WTC11 (cell line): ENCODE measurements at regions not wholly inside any gene's neighbourhood (a gene's known extent, or its start where the extent isn't known, plus 50 kb on each side); places are given as distances from the start of the nearest gene placed in this dataset.

ENCODE experiments used
- CTCF ChIP-seq: fragments of 200-600 bp; IDR thresholded peaks from 2 replicates; pipeline ENCODE4 v1.8.0; 2022; ENCODE audit warnings: antibody characterized with exemption
- IRF2 ChIP-seq: sonication (generic); formaldehyde crosslinking; IDR thresholded peaks from 2 replicates; pipeline ENCODE4 v1.8.0; 2022; ENCODE audit warnings: low read depth, missing genetic modification reagents, borderline replicate concordance
- MAX ChIP-seq: sonication (generic); formaldehyde crosslinking; IDR thresholded peaks from 2 replicates; pipeline ENCODE4 v1.8.0; 2022; ENCODE audit warnings: mild to moderate bottlenecking, missing genetic modification reagents
- MYBL2 ChIP-seq: sonication (generic); formaldehyde crosslinking; IDR thresholded peaks from 2 replicates; pipeline ENCODE4 v1.8.1; 2023; ENCODE audit warnings: mild to moderate bottlenecking, moderate library complexity, missing genetic modification reagents
- SMAD4 ChIP-seq: sonication (generic); formaldehyde crosslinking; IDR thresholded peaks from 2 replicates; pipeline ENCODE4 v1.8.0; 2022; ENCODE audit warnings: mild to moderate bottlenecking, missing genetic modification reagents
- SP1 ChIP-seq: sonication (generic); formaldehyde crosslinking; conservative IDR thresholded peaks from 2 replicates; pipeline ENCODE4 v1.8.1; 2022; ENCODE audit warnings: missing genetic modification reagents
- TEAD4 ChIP-seq: sonication (generic); formaldehyde crosslinking; IDR thresholded peaks from 2 replicates; pipeline ENCODE4 v1.8.0; 2022; ENCODE audit warnings: mild to moderate bottlenecking, missing genetic modification reagents
- USF1 ChIP-seq: sonication (generic); formaldehyde crosslinking; IDR thresholded peaks from 2 replicates; pipeline ENCODE4 v1.8.0; 2022; ENCODE audit warnings: mild to moderate bottlenecking, missing genetic modification reagents

GRCh38 chr2:161488131-161488699, 72.1 kb downstream of the TBR1 start:
- TF ChIP-seq SP1, result no peak
- no peak for TF ChIP-seq CTCF
- no peak for TF ChIP-seq IRF2 (CRISPR knock-in tag)
- TF ChIP-seq TEAD4 (CRISPR knock-in tag), result no peak
- no peak for TF ChIP-seq MYBL2 (CRISPR knock-in tag)
- TF ChIP-seq MAX (CRISPR knock-in tag), result no peak
- no peak for TF ChIP-seq SMAD4
- no peak for TF ChIP-seq USF1 (CRISPR knock-in tag)
